H9 (cell line): ENCODE measurements at regions not wholly inside any gene's neighbourhood (a gene's known extent, or its start where the extent isn't known, plus 50 kb on each side); places are given as distances from the start of the nearest gene placed in this dataset.

ENCODE experiments used
- DNase-seq: peaks from one replicate; pipeline ENCODE4 v3.0.0-alpha.2; 2017
- H2AFZ ChIP-seq: one replicate; pipeline ENCODE4 v1.6.1; 2013; ENCODE audit warnings: mild to moderate bottlenecking, low read length, control low read depth, moderate library complexity
- H2AK5ac ChIP-seq: 2 replicates; pipeline ENCODE4 v1.6.1; 2013; ENCODE audit warnings: low read length, control low read depth, mixed read lengths; ENCODE audit not compliant: insufficient read length
- H2BK120ac ChIP-seq: one replicate; pipeline ENCODE4 v1.6.1; 2013; ENCODE audit warnings: low read depth, mild to moderate bottlenecking, low read length, control low read depth, inconsistent platforms; ENCODE audit not compliant: poor library complexity, severe bottlenecking
- H2BK12ac ChIP-seq: 2 replicates; pipeline ENCODE4 v1.6.1; 2013; ENCODE audit warnings: low read length, control low read depth, mixed read lengths, low read depth; ENCODE audit not compliant: insufficient read length
- H2BK15ac ChIP-seq: 2 replicates; pipeline ENCODE4 v1.6.1; 2013; ENCODE audit warnings: low read depth, low read length, control low read depth
- H2BK20ac ChIP-seq: one replicate; pipeline ENCODE4 v1.6.1; 2013; ENCODE audit warnings: low read depth, mild to moderate bottlenecking, low read length, control low read depth, inconsistent platforms; ENCODE audit not compliant: poor library complexity, severe bottlenecking
- H2BK5ac ChIP-seq: 2 replicates; pipeline ENCODE4 v1.6.1; 2013; ENCODE audit warnings: low read length, control low read depth, mixed read lengths; ENCODE audit not compliant: insufficient read length
- H3K14ac ChIP-seq: 2 replicates; pipeline ENCODE4 v1.6.1; 2013; ENCODE audit warnings: low read length, control low read depth; ENCODE audit not compliant: insufficient read depth
- H3K18ac ChIP-seq: 2 replicates; pipeline ENCODE4 v1.6.1; 2013; ENCODE audit warnings: low read depth, mild to moderate bottlenecking, mixed read lengths, low read length, control low read depth; ENCODE audit not compliant: insufficient read length
- H3K23ac ChIP-seq: 2 replicates; pipeline ENCODE4 v1.6.1; 2013; ENCODE audit warnings: low read length, control low read depth, mixed read lengths, low read depth; ENCODE audit not compliant: insufficient read length
- H3K23me2 ChIP-seq: 2 replicates; pipeline ENCODE4 v1.6.1; 2013; ENCODE audit warnings: low read depth, mild to moderate bottlenecking, mixed read lengths, low read length, control low read depth; ENCODE audit not compliant: insufficient read length, poor library complexity, severe bottlenecking
- H3K27ac ChIP-seq: 2 replicates; pipeline ENCODE4 v1.5.1; 2013; ENCODE audit warnings: low read length, control low read depth, mixed read lengths, low read depth; ENCODE audit not compliant: insufficient read length
- H3K27me3 ChIP-seq: 2 replicates; pipeline ENCODE4 v1.6.1; 2013; ENCODE audit warnings: low read length, control low read depth, inconsistent platforms; ENCODE audit not compliant: insufficient read depth
- H3K4ac ChIP-seq: 2 replicates; pipeline ENCODE4 v1.6.1; 2013; ENCODE audit warnings: low read depth, mild to moderate bottlenecking, control low read depth, inconsistent platforms, low read length, moderate library complexity
- H3K4me1 ChIP-seq: 2 replicates; pipeline ENCODE4 v1.6.1; 2013; ENCODE audit warnings: low read length, control low read depth, inconsistent platforms; ENCODE audit not compliant: insufficient read depth
- H3K4me2 ChIP-seq: 2 replicates; pipeline ENCODE4 v1.6.1; 2013; ENCODE audit warnings: low read length, control low read depth, mixed read lengths; ENCODE audit not compliant: insufficient read length, insufficient read depth
- H3K56ac ChIP-seq: 2 replicates; pipeline ENCODE4 v1.6.1; 2013; ENCODE audit warnings: low read depth, mild to moderate bottlenecking, mixed read lengths, low read length, control low read depth; ENCODE audit not compliant: insufficient read length
- H3K79me1 ChIP-seq: 2 replicates; pipeline ENCODE4 v1.6.1; 2013; ENCODE audit warnings: low read depth, mild to moderate bottlenecking, moderate library complexity, low read length, control low read depth, inconsistent platforms; ENCODE audit not compliant: insufficient read depth, poor library complexity, severe bottlenecking
- H3K79me2 ChIP-seq: 2 replicates; pipeline ENCODE4 v1.6.1; 2013; ENCODE audit warnings: low read length, control low read depth, inconsistent platforms; ENCODE audit not compliant: insufficient read depth
- H3K9ac ChIP-seq: 2 replicates; pipeline ENCODE4 v1.6.1; 2013; ENCODE audit warnings: low read length, control low read depth, mixed read lengths; ENCODE audit not compliant: insufficient read length; ENCODE audit errors: extremely low read depth
- H3K9me3 ChIP-seq: one replicate; pipeline ENCODE4 v1.6.1; 2013; ENCODE audit warnings: low read depth, low read length, inconsistent platforms; ENCODE audit not compliant: control insufficient read depth
- H3T11ph ChIP-seq: one replicate; pipeline ENCODE4 v1.6.1; 2013; ENCODE audit warnings: mild to moderate bottlenecking, low read length, control low read depth, inconsistent platforms
- H4K20me1 ChIP-seq: one replicate; pipeline ENCODE4 v1.6.1; 2013; ENCODE audit not compliant: control insufficient read depth, insufficient read length, insufficient read depth
- H4K5ac ChIP-seq: 2 replicates; pipeline ENCODE4 v1.6.1; 2013; ENCODE audit warnings: low read depth, mild to moderate bottlenecking, mixed read lengths, low read length, control low read depth; ENCODE audit not compliant: insufficient read length
- H4K8ac ChIP-seq: replicated peaks from 2 replicates; pipeline ENCODE4 v1.6.1; 2013; ENCODE audit warnings: low read length, control low read depth, mixed read lengths, low read depth; ENCODE audit not compliant: insufficient read length
- H4K91ac ChIP-seq: 2 replicates; pipeline ENCODE4 v1.6.1; 2013; ENCODE audit warnings: low read depth, mild to moderate bottlenecking, moderate library complexity, mixed read lengths, low read length, control low read depth; ENCODE audit not compliant: insufficient read length
- H3K27ac Mint-ChIP-seq, 3 experiments: 2 replicates in 2 of 3; 3 replicates in 1 of 3; pipeline ENCODE4 v1.8.0; 2020 to 2021; ENCODE audit warnings: mixed read lengths in 3 of 3, mild to moderate bottlenecking in 1 of 3, moderate library complexity in 1 of 3
- H3K27me3 Mint-ChIP-seq: 2 replicates; pipeline ENCODE4 v1.8.0; 2021; ENCODE audit warnings: low read depth, mild to moderate bottlenecking, moderate library complexity, mixed read lengths
- H3K36me3 Mint-ChIP-seq, 3 experiments: 2 replicates in 2 of 3; 3 replicates in 1 of 3; pipeline ENCODE4 v1.8.0; 2020 to 2021; ENCODE audit warnings: low read depth in 3 of 3, mixed read lengths in 3 of 3; ENCODE audit not compliant: insufficient read depth in 1 of 3
- H3K4me1 Mint-ChIP-seq, 2 experiments: 2 replicates each; pipeline ENCODE4 v1.8.0; 2020; ENCODE audit warnings: mixed read lengths in 2 of 2
- H3K4me3 Mint-ChIP-seq, 2 experiments: 2 replicates in 1 of 2; 3 replicates in 1 of 2; pipeline ENCODE4 v1.8.0; 2020 to 2021; ENCODE audit warnings: mild to moderate bottlenecking in 2 of 2, mixed read lengths in 2 of 2, moderate library complexity in 1 of 2
- H3K9me3 Mint-ChIP-seq, 2 experiments: 2 replicates in 1 of 2; 3 replicates in 1 of 2; pipeline ENCODE4 v1.8.0; 2020; ENCODE audit warnings: mild to moderate bottlenecking in 2 of 2, mixed read lengths in 2 of 2, moderate library complexity in 1 of 2
- WGBS: extraction: QIAGEN DNeasy Blood & Tissue Kit; methylation state at CpG from one replicate; pipeline ENCODE4 v1.1.7; 2013; ENCODE audit warnings: missing lambda C conversion rate, low lambda C conversion rate, mixed read lengths; ENCODE audit not compliant: insufficient read length; ENCODE audit errors: extremely low coverage; 5-methylcytosine and 5-hydroxymethylcytosine counted together
- TF ChIP-seq, protein P1 (sequence below): fragments of 200-600 bp; sonication (generic); conservative IDR thresholded peaks from 3 replicates; pipeline ENCODE4 v1.8.0; 2021; ENCODE audit warnings: antibody characterized with exemption, mild to moderate bottlenecking

DNA sequence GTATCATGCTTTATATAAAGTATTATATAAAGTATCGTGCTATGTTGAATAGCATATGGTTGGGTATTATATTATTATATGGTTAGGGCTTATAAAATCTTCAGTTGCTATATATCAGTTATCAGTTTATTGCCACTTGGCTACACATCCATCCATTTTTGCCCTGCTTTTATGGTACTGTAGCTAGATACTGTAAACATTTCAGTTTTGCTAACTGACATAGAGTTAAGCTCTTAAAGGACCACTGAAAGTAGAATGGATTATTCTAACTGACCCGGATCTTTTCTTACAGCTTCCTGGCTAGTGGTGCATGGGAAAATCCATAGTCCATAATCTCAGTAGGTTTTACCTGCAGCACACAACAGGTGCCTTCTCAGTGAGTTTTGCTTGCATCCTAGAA, 405.3 kb upstream of the LUZP2 start:
- Histone ChIP-seq H3K23me2 (no peaks in the 10 kb centered on the region), H2AK5ac (no peak overlapping the region), H3T11ph (no peak overlapping the region), H3K79me2 (no peaks in the 10 kb centered on the region), H3K4me1 (no peaks in the 10 kb centered on the region), H3K9ac (no peak overlapping the region), H2BK20ac (no peak overlapping the region), H3K14ac (no peak overlapping the region), H4K91ac (no peak overlapping the region), H3K4me2 (no peak overlapping the region), H4K20me1 (no peaks in the 10 kb centered on the region), H3K9me3 (no peaks in the 10 kb centered on the region), H3K79me1 (no peaks in the 10 kb centered on the region), H3K27ac (no peak overlapping the region), H2AFZ (no peak overlapping the region), H2BK12ac (no peak overlapping the region), H2BK5ac (no peak overlapping the region), H3K23ac (no peak overlapping the region), H3K4ac (no peak overlapping the region), H4K5ac (no peak overlapping the region), H4K8ac (no peak overlapping the region), H2BK15ac (no peak overlapping the region), H3K56ac (no peak overlapping the region), H2BK120ac (no peak overlapping the region), H3K18ac (no peak overlapping the region), H3K27me3 (no peaks in the 10 kb centered on the region)
- no peak overlapping the region for H3K4me3 Mint-ChIP-seq
- no peaks in the 10 kb centered on the region for H3K9me3 Mint-ChIP-seq
- WGBS: no CpG with 5 or more reads among the region's 2 CpGs
- no peak for DNase-seq
- TF ChIP-seq, protein P1, sequence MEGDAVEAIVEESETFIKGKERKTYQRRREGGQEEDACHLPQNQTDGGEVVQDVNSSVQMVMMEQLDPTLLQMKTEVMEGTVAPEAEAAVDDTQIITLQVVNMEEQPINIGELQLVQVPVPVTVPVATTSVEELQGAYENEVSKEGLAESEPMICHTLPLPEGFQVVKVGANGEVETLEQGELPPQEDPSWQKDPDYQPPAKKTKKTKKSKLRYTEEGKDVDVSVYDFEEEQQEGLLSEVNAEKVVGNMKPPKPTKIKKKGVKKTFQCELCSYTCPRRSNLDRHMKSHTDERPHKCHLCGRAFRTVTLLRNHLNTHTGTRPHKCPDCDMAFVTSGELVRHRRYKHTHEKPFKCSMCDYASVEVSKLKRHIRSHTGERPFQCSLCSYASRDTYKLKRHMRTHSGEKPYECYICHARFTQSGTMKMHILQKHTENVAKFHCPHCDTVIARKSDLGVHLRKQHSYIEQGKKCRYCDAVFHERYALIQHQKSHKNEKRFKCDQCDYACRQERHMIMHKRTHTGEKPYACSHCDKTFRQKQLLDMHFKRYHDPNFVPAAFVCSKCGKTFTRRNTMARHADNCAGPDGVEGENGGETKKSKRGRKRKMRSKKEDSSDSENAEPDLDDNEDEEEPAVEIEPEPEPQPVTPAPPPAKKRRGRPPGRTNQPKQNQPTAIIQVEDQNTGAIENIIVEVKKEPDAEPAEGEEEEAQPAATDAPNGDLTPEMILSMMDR: no peak
- no peaks in the 10 kb centered on the region for H3K4me1 Mint-ChIP-seq
- no peaks in the 10 kb centered on the region for H3K36me3 Mint-ChIP-seq
- no peaks in the 10 kb centered on the region for H3K27me3 Mint-ChIP-seq
- no peak overlapping the region for H3K27ac Mint-ChIP-seq
